Right forelimb (tissue), 1 donor: ENCODE measurements at regions not wholly inside any gene's neighbourhood (a gene's known extent, or its start where the extent isn't known, plus 50 kb on each side); places are given as distances from the start of the nearest gene placed in this dataset.
A peak's percentile ranks its signal among the peaks of the same experiment; 100 is the strongest.
"Not testable (repeated sequence)": the region's sequence is repeated elsewhere in the genome, so short reads cannot be mapped to it uniquely, and the experiment has no call there.

Experiments used
- DNase-seq: peaks from one replicate; pipeline ENCODE4 v3.0.0-alpha.2; 2018

GRCh38 chr4:159410076-159410777 is 307.3 kb downstream of the RAPGEF2 start:
- DNase-seq, result no peak

DNA sequence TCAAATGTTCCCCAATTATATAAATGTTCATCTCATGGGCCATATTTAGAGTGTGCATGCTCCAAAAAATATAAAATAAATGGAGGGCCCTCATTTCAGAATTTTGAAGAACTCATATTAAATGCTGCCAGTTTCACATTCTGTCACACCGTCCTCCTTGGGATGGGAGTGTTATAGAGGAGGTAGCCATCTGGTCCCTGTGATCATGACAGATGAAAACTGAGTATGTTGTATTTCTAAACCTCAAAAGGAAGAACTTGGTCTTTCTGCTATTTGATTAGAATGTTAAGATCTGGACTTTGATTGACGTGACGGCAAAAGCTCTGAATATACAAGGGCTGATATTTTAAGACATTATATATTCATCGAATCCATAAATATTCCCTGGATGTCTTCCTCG is 308.0 kb downstream of the RAPGEF2 start:
- DNase-seq, result no peak

GRCh38 chr4:159413306-159413943 is 310.5 kb downstream of the RAPGEF2 start:
- DNase-seq, result peak; percentile 61

GRCh38 chr4:159414305-159414704 is 311.4 kb downstream of the RAPGEF2 start:
- no peak for DNase-seq

- no peak for DNase-seq
Measured at GRCh38 chr4:159416073-159416472, 313.2 kb downstream of the RAPGEF2 start.

DNA sequence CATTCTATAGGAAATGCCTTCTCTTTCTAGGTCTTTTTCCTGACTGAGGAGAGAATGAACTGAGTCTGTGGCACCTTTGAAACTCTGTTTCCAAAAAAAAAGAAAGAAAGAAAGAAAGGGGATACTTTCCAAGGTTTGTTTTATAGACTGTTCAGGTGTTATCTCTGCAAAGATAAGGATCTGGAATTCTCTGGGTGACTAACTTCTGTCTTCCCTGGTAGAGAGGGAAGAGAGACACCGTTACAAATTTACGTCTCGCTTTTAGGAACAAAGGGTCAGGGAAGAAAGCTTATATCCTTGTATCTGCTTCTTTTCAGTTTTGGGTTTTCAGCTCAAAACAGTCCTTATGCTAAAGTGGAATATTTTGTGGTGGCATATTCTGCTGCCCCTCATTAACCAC is 314.1 kb downstream of the RAPGEF2 start:
- DNase-seq, result no peak

DNA sequence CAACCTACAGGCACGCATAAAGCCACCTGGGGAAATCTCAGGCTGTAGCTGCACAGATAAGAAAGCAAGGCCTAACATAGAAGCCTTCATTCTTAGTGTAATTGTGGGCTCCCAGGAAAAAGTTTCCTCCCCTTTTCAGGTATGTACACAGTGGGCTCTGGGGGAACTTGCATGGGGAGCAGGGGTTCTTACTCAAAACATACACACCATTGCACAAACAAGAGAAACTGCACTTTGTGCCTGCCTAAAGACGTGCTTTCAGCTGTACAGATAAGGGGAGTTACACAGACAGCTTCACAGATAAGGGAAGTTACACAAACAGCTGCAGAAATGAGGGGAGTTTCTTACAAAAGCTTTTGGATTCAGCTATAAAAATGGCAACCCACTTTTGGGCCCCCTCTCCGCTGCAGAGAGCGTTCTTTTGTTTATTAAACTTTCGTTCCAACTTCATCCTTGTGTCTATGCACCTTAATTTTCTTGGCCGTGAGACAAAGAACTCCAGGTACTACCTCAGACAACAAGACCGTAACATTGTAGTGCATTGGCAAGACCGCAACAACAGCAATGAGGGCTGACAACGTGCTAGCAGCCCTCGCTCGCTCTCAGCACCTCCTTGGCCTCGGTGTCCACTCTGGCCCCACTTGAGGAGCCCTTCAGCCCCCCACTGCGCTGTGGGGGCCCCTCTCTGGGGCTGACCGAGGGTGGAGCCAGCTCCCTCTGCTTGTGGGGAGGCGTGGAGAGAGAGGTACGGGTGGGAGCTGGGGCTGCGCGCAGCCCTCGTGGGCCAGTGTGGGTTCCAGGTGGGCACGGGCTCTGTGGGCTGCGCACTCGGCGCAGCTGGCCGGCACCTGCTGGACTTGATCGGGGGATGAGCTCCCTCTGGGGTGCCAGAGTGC is 317.5 kb downstream of the RAPGEF2 start:
- no peak for DNase-seq

GRCh38 chr4:159421058-159421419 is 318.2 kb downstream of the RAPGEF2 start:
- not testable (repeated sequence) for DNase-seq

- DNase-seq, result no peak
Measured at GRCh38 chr4:159422019-159422418, 319.1 kb downstream of the RAPGEF2 start.

DNA sequence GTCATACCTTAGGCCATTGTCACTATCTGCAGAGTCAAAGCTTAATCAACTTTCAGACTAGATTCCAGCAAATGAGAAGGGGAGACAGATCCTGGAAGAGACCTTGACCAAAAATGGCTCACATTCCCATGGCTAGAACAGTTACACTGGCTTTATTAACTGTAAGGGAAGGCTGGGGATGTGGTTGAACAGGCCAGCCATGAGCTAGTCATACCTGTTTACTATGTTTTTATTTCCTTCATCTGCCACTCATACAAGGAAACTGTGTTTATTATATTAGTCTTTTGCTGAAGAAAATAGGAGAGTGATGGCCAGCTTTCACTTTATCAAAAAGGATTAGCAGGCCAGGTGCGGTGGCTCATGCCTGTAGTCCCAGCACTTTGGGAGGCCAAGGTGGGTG is 319.7 kb downstream of the RAPGEF2 start:
- DNase-seq, result no peak

- DNase-seq, result no peak
Measured at GRCh38 chr4:159425737-159426305, 322.9 kb downstream of the RAPGEF2 start.

DNA sequence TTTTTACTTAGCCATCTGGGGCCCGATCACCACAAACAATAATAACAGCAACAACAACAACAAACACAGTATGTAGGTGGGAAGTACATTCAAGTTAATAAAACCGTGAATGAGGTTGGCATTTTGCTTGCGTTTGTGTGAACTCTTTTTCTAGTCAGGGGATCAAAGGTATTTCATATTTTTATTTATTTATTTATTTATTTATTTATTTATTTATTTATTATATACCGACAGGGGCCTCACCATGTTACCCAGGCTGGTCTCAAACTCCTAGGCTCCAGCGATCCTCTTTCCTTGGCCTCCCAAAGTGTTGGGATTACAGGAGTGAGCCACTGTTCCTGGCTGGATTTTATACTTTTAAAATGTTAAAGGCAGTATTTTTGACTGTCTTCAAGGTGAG is 325.4 kb downstream of the RAPGEF2 start:
- no peak for DNase-seq

GRCh38 chr4:159428975-159429692 is 326.3 kb downstream of the RAPGEF2 start:
- no peak for DNase-seq

DNA sequence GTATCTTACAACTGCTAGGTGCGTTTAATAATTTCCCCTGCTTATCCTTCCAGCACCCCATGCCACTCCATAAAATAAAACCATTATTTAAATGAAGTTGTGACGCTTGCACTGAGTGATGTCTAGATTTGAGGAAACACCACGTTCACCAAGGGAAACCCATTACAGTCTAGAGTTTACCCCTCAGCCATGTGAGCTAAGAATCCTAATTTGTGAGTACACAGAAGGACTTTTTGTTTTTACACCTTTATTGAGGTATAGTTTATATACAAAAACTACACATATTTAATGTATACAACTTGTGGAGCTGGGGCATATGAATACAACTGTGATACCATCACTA is 326.8 kb downstream of the RAPGEF2 start:
- DNase-seq, result no peak

DNA sequence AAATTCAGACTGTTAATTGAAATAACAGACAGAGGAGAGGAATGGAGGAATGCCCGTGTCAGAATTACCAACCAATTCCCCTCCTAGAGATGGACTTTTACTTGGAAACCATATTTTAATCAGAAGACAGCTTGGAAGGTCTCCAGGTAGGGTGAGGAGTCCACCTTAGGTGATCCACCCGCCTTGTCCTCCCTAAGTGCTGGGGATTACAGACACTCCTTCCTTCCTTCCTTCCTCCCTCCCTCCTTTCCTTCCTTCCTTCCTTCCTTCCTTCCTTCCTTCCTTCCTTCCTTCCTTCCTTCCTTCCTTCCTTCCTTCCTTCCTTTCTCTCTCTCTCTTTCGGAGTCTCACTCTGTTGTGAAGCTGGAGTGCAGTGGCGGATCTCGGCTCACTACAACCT is 328.0 kb downstream of the RAPGEF2 start:
- no peak for DNase-seq

- DNase-seq, result no peak
Measured at GRCh38 chr4:159432436-159432835, 329.6 kb downstream of the RAPGEF2 start.

- DNase-seq, result no peak
Measured at GRCh38 chr4:159433337-159433736, 330.5 kb downstream of the RAPGEF2 start.

- no peak for DNase-seq
Measured at GRCh38 chr4:159434114-159434870, 331.4 kb downstream of the RAPGEF2 start.

DNA sequence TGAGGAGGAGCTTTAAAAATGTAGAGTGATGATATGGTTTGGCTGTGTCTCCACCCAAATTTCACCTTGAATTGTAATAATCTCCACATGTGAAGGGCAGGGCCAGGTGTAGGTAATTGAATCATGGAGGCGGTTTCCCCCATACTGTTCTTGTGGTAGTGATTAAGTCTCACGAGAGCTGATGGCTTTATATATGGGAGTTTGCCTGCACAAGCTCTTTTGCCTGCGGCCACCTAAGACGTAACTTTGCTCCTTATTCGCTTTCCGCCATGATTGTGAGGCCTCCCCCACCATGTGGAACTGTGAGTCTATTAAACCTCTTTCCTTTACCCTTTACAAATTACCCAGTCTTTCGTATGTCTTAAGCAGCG is 332.0 kb downstream of the RAPGEF2 start:
- no peak for DNase-seq

GRCh38 chr4:159435561-159436023 is 332.7 kb downstream of the RAPGEF2 start:
- no peak for DNase-seq

GRCh38 chr4:159443975-159444374 is 341.1 kb downstream of the RAPGEF2 start:
- DNase-seq, result no peak

DNA sequence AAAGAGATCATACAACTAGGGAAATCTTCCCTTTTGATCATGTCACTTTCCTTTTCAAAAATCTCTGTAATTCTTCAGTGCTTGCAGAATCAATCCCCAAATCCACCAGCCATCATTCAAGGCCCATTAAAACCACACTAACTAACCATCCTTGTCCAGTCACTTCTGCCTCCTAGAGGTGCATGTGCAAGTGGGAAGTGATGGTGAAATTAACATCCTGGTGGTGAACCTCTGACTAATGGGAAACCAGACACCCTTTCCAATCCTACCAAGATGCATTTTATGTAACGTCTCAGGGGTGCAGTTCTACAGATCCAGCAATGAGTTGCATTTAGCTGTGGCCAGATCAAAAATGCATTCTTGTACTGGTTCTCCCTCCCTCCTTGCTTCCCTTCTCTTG is 341.8 kb downstream of the RAPGEF2 start:
- DNase-seq, result no peak
